GM21528 (cell line): ENCODE measurements at regions not wholly inside any gene's neighbourhood (a gene's known extent, or its start where the extent isn't known, plus 50 kb on each side); places are given as distances from the start of the nearest gene placed in this dataset.
"Not testable (repeated sequence)": the region's sequence is repeated elsewhere in the genome, so short reads cannot be mapped to it uniquely, and the experiment has no call there.

Source experiments
- ATAC-seq: cut with Tn5 transposase; IDR thresholded peaks from one replicate; pipeline ENCODE4 v1.9.1; 2021; ENCODE audit warnings: mild to moderate bottlenecking, moderate library complexity; ENCODE audit not compliant: unreplicated experiment, low FRiP score

- not testable (repeated sequence) for ATAC-seq
Measured at GRCh38 chr14:105688664-105689221, 162.4 kb downstream of the TMEM121 start.

GRCh38 chr14:105689722-105690121 lies 163.3 kb downstream of the TMEM121 start:
- no peak for ATAC-seq

GRCh38 chr14:105690671-105691070 lies 164.3 kb downstream of the TMEM121 start:
- no peak for ATAC-seq

- not testable (repeated sequence) for ATAC-seq
Measured at GRCh38 chr14:105691321-105692109, 165.1 kb downstream of the TMEM121 start.

GRCh38 chr14:105692110-105692685 lies 165.8 kb downstream of the TMEM121 start:
- ATAC-seq: not testable (repeated sequence)

GRCh38 chr14:105694961-105695360 lies 168.6 kb downstream of the TMEM121 start:
- no peak for ATAC-seq

GRCh38 chr14:105696388-105696787 lies 170.0 kb downstream of the TMEM121 start:
- ATAC-seq: peak; percentile 62

- not testable (repeated sequence) for ATAC-seq
Measured at GRCh38 chr14:105697414-105697813, 171.0 kb downstream of the TMEM121 start.

- not testable (repeated sequence) for ATAC-seq
Measured at GRCh38 chr14:105697955-105698354, 171.6 kb downstream of the TMEM121 start.

- ATAC-seq: not testable (repeated sequence)
Measured at GRCh38 chr14:105698940-105699556, 172.7 kb downstream of the TMEM121 start.

- ATAC-seq: not testable (repeated sequence)
Measured at GRCh38 chr14:105699706-105700105, 173.3 kb downstream of the TMEM121 start.

GRCh38 chr14:105700146-105700545 lies 173.8 kb downstream of the TMEM121 start:
- ATAC-seq: not testable (repeated sequence)

GRCh38 chr14:105700622-105701288 lies 174.4 kb downstream of the TMEM121 start:
- no peak for ATAC-seq

GRCh38 chr14:105701456-105702274 lies 175.3 kb downstream of the TMEM121 start:
- no peak for ATAC-seq

- no peak for ATAC-seq
Measured at GRCh38 chr14:105702275-105702817, 176.0 kb downstream of the TMEM121 start.

GRCh38 chr14:105703044-105703665 lies 176.8 kb downstream of the TMEM121 start:
- ATAC-seq: not testable (repeated sequence)

GRCh38 chr14:105704091-105704490 lies 177.7 kb downstream of the TMEM121 start:
- ATAC-seq: not testable (repeated sequence)

GRCh38 chr14:105704492-105704891 lies 178.1 kb downstream of the TMEM121 start:
- not testable (repeated sequence) for ATAC-seq

GRCh38 chr14:105705512-105705861 lies 179.1 kb downstream of the TMEM121 start:
- ATAC-seq: not testable (repeated sequence)
